Loucy (cell line): ENCODE measurements at regions not wholly inside any gene's neighbourhood (a gene's known extent, or its start where the extent isn't known, plus 50 kb on each side); places are given as distances from the start of the nearest gene placed in this dataset.

Source experiments
- H2AFZ ChIP-seq: fragments of 200-600 bp; sonication (generic); 2 replicates; pipeline ENCODE4 v1.6.0; 2016; ENCODE audit warnings: antibody characterized with exemption, mild to moderate bottlenecking, low read length, moderate library complexity
- H3F3A ChIP-seq: fragments of 200-600 bp; 2 replicates; pipeline ENCODE4 v1.6.0; 2016; ENCODE audit warnings: antibody characterized with exemption, low read depth, mild to moderate bottlenecking
- H3K27me3 ChIP-seq: fragments of 200-600 bp; sonication (generic); 2 replicates; pipeline ENCODE4 v1.6.1; 2014; ENCODE audit warnings: low read length, mild to moderate bottlenecking; ENCODE audit not compliant: insufficient read depth, poor library complexity, severe bottlenecking
- H3K36me3 ChIP-seq: fragments of 200-600 bp; sonication (generic); 2 replicates; pipeline ENCODE4 v1.6.1; 2016; ENCODE audit warnings: low read length; ENCODE audit not compliant: insufficient read depth
- H3K4me1 ChIP-seq: fragments of 200-600 bp; sonication (generic); 2 replicates; pipeline ENCODE4 v1.5.1; 2014; ENCODE audit warnings: low read length, mild to moderate bottlenecking; ENCODE audit not compliant: insufficient read depth, poor library complexity, severe bottlenecking
- H3K4me2 ChIP-seq: fragments of 200-600 bp; sonication (generic); 2 replicates; pipeline ENCODE4 v1.6.0; 2014; ENCODE audit warnings: antibody characterized with exemption, low read length, low read depth, mild to moderate bottlenecking; ENCODE audit not compliant: poor library complexity, severe bottlenecking
- H3K4me3 ChIP-seq: fragments of 200-600 bp; sonication (generic); 2 replicates; pipeline ENCODE4 v1.5.1; 2014; ENCODE audit warnings: low read length, mild to moderate bottlenecking, mixed read lengths; ENCODE audit not compliant: poor library complexity, severe bottlenecking
- H3K79me2 ChIP-seq: fragments of 200-600 bp; sonication (generic); 2 replicates; pipeline ENCODE4 v1.6.1; 2014; ENCODE audit warnings: low read length; ENCODE audit not compliant: insufficient read depth
- H3K9ac ChIP-seq: fragments of 200-600 bp; sonication (generic); 2 replicates; pipeline ENCODE4 v1.6.0; 2014; ENCODE audit warnings: mild to moderate bottlenecking, low read depth, low read length, moderate library complexity; ENCODE audit not compliant: poor library complexity, severe bottlenecking
- H3K9me2 ChIP-seq: fragments of 200-600 bp; sonication (generic); replicated peaks from 2 replicates; pipeline ENCODE4 v1.6.1; 2016; ENCODE audit warnings: low read depth, low read length, mixed read lengths
- H3K9me3 ChIP-seq: fragments of 200-600 bp; sonication (generic); 2 replicates; pipeline ENCODE4 v1.6.1; 2014; ENCODE audit warnings: mild to moderate bottlenecking, antibody characterized with exemption, low read length, low read depth; ENCODE audit not compliant: insufficient read depth
- H4K20me1 ChIP-seq: fragments of 200-600 bp; sonication (generic); 2 replicates; pipeline ENCODE4 v1.6.0; 2014; ENCODE audit warnings: antibody characterized with exemption, low read length, mild to moderate bottlenecking; ENCODE audit not compliant: insufficient read depth, poor library complexity, severe bottlenecking
- EZH2phosphoT487 ChIP-seq: fragments of 200-600 bp; IDR thresholded peaks from 2 replicates; pipeline ENCODE4 v1.6.1; 2018; ENCODE audit warnings: antibody characterized with exemption, mild to moderate bottlenecking, moderate library complexity, borderline replicate concordance
- TF ChIP-seq, protein P1 (sequence below): fragments of 200-600 bp; sonication (generic); conservative IDR thresholded peaks from 2 replicates; pipeline ENCODE4 v1.5.1; 2014; ENCODE audit warnings: mild to moderate bottlenecking, antibody characterized with exemption, low read length

DNA sequence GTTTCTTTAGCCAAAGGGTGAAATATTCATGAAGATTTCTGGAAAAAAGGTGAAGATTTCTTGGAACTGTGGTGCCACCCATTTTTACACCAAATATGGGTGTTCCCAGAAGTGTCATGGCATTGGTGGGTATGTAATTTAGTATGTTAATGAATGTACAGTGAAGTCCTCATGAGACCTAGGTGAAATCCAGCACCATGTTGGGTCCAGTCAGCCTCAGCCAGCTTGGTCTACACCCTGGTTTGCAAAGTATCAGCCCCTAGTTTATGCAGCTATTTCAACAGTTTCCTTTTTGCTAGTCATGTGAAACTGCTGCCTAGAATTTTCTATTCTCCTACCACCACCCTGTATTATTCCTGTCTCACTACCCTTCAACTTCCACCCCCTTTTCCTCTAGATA, 63.1 kb upstream of the CXADR start:
- Histone ChIP-seq H3K4me1 (no peaks in the 10 kb centered on the region), H3K79me2 (no peaks in the 10 kb centered on the region), H3K9me2 (no peaks in the 10 kb centered on the region), H4K20me1 (no peaks in the 10 kb centered on the region), H3K9me3 (no peaks in the 10 kb centered on the region), H3F3A (no peaks in the 10 kb centered on the region), H3K9ac (no peak overlapping the region), H2AFZ (no peak overlapping the region), H3K27me3 (no peaks in the 10 kb centered on the region), H3K4me3 (no peak overlapping the region), H3K36me3 (no peaks in the 10 kb centered on the region), H3K4me2 (no peak overlapping the region)
- no peak for TF ChIP-seq EZH2phosphoT487

DNA sequence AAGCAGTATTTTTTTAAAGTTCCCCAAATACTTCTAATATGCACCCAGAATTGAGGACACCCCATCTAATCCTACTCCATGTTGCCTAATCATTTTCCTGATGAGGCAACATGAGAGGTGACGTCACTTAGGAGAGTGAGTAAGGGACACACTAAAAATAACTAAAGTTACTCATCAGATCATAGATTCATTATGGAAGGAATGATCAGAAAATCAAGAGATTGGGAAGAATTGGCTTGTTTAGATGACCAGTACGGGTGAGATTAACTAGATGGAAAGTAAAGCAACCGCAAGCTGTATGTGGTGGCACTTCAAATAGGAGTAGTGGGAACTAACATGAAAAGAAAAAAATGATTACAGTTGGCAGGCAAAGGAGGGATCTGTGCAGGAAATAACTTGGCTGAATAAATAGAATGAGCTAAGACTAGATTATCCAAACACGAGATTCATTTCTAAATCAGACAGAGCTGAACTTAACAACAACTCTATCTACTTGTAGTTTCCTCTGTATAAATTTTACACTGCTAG, 61.4 kb upstream of the CXADR start:
- Histone ChIP-seq H3K4me3 (no peak overlapping the region), H3K4me1 (no peaks in the 10 kb centered on the region)

DNA sequence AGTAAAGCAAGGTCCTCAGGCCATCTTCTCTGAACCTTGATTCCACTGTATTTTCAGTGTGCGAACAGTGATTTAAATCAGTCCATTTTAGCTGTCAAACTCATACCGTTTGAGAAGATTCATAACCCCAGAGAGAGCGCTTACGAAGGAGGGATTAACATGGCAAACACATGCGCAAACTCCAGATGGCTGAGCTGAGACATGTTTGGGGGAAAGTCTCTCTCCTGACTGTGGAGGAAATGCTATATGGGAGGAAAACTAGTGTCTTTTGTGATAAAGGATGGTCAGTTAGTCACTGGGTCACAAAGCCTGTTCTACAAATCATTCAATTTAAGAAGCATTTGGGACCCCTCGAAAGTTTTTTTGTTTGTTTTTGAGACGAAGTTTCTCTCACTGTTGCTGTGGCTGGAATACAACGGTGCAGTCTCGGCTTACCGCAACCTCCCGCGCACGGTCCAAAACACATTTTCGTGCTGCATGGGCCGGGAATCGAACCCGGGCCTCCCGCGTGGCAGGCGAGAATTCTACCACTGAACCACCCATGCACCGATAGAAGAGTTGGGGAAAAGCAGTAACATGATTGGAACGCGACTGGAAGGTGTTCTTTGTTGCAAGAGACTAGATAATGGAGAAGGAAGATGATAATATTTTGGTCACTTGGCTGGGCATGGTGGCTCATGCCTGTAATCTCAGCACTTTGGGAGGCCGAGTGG, 58.4 kb upstream of the CXADR start:
- Histone ChIP-seq H3K9me2 (no peaks in the 10 kb centered on the region), H3K4me2 (no peak overlapping the region), H3K9me3 (no peaks in the 10 kb centered on the region), H3K36me3 (no peaks in the 10 kb centered on the region), H3K9ac (no peak overlapping the region), H3K4me1 (no peaks in the 10 kb centered on the region), H2AFZ (no peak overlapping the region), H3K4me3 (no peak overlapping the region), H3K79me2 (no peaks in the 10 kb centered on the region), H3K27me3 (no peaks in the 10 kb centered on the region), H3F3A (no peaks in the 10 kb centered on the region), H4K20me1 (no peaks in the 10 kb centered on the region)
- TF ChIP-seq, protein P1, sequence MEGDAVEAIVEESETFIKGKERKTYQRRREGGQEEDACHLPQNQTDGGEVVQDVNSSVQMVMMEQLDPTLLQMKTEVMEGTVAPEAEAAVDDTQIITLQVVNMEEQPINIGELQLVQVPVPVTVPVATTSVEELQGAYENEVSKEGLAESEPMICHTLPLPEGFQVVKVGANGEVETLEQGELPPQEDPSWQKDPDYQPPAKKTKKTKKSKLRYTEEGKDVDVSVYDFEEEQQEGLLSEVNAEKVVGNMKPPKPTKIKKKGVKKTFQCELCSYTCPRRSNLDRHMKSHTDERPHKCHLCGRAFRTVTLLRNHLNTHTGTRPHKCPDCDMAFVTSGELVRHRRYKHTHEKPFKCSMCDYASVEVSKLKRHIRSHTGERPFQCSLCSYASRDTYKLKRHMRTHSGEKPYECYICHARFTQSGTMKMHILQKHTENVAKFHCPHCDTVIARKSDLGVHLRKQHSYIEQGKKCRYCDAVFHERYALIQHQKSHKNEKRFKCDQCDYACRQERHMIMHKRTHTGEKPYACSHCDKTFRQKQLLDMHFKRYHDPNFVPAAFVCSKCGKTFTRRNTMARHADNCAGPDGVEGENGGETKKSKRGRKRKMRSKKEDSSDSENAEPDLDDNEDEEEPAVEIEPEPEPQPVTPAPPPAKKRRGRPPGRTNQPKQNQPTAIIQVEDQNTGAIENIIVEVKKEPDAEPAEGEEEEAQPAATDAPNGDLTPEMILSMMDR: no peak
- no peak for TF ChIP-seq EZH2phosphoT487

More for the DNA sequence above, 61.4 kb upstream of the CXADR start:
- Histone ChIP-seq H3K9ac (no peak overlapping the region), H3K36me3 (no peaks in the 10 kb centered on the region), H4K20me1 (no peaks in the 10 kb centered on the region), H3K4me2 (no peak overlapping the region), H3K9me3 (no peaks in the 10 kb centered on the region), H3K9me2 (no peaks in the 10 kb centered on the region), H3F3A (no peaks in the 10 kb centered on the region), H3K27me3 (no peaks in the 10 kb centered on the region), H3K79me2 (no peaks in the 10 kb centered on the region), H2AFZ (no peak overlapping the region)
- no peak for TF ChIP-seq EZH2phosphoT487
- TF ChIP-seq, protein P1: no peak

DNA sequence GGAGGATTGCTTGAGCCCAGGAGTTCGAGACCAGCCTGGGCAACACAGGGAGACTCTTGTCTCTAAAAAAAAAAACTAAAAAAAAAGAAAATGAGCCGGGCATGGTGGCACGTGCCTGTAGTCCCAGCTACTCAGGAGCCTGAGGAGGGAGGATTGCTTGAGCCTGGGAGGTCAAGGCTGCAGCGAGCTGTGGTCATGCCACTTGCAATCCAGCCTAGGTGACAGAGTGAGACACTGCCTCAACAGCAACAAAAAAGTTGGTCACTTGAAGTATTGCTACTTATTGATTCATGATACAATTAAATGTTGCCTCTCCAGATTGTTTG, 57.9 kb upstream of the CXADR start:
- H3K4me2 ChIP-seq: no peak overlapping the region
- H3K27me3 ChIP-seq: no peaks in the 10 kb centered on the region
- H3K79me2 ChIP-seq: no peaks in the 10 kb centered on the region
- H3F3A ChIP-seq: no peaks in the 10 kb centered on the region
- no peaks in the 10 kb centered on the region for H3K9me3 ChIP-seq
- no peaks in the 10 kb centered on the region for H3K9me2 ChIP-seq
- H4K20me1 ChIP-seq: no peaks in the 10 kb centered on the region
- no peaks in the 10 kb centered on the region for H3K4me1 ChIP-seq
- H3K4me3 ChIP-seq: no peak overlapping the region
- no peak for TF ChIP-seq EZH2phosphoT487
- TF ChIP-seq, protein P1: no peak
- H3K9ac ChIP-seq: no peak overlapping the region
- H3K36me3 ChIP-seq: no peaks in the 10 kb centered on the region
- no peak overlapping the region for H2AFZ ChIP-seq
